Stimulated activated naive CD8-positive, alpha-beta T cell treated with anti-CD3 and anti-CD28 coated beads, Interleukin-15, Interleukin-2, amounts not matched to agents 100 U/mL and 50 U/mL, for 24 hours (primary cell): ENCODE measurements at regions not wholly inside any gene's neighbourhood (a gene's known extent, or its start where the extent isn't known, plus 50 kb on each side); places are given as distances from the start of the nearest gene placed in this dataset.
"Not testable (repeated sequence)": the region's sequence is repeated elsewhere in the genome, so short reads cannot be mapped to it uniquely, and the experiment has no call there.

Experiments
- ATAC-seq: fragments of 150-1000 bp; cut with Tn5 transposase; one replicate; pipeline ENCODE4 v1.10.0; 2021
- DNase-seq: peaks from one replicate; pipeline ENCODE4 v3.0.0; 2021

DNA sequence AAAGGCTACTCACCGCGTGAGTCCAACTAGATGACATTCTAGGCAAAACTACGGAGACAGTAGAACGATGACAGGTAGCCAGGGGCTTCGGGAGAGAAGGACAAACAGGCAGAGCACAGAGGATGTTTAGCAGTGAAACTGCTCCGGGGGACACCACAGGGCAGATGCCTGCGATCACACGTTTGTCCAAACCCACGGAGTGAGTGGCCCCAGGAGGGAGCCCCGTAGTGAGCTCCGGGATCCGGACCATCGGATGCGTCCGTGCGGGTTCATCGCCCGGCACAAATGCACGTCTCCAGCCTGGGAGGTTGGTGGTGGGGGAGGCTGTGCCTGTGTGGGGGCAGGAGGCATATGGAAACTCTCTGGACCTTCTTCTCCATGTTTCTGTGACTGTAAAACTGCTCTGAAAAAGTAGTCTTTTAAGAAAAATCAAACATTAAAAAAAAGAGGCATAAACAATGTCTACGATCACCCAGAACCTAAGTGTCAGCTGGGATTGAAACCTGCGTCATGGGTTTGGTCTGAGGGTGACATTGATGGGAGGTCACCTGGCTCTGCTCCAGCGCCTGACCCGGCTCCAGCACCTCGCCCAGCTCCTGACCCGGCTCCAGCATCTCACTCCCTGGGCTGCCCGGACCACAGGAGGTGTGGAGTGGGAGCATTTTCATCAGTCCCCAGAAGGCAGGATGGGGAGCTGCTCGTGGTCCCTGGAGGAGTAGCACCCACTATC, 83.0 kb upstream of the CTDP1 start:
- DNase-seq, result no peak

GRCh38 chr18:79597176-79597830, 82.3 kb upstream of the CTDP1 start:
- no peak for DNase-seq
- ATAC-seq, result no peak

More for the DNA sequence above, 83.0 kb upstream of the CTDP1 start:
- ATAC-seq, result no peak

GRCh38 chr18:79597831-79598632, 81.6 kb upstream of the CTDP1 start:
- DNase-seq (no peak), ATAC-seq (peak; percentile 32)

- ATAC-seq (no peak), DNase-seq (no peak)
These were observed 80.9 kb upstream of the CTDP1 start for GRCh38 chr18:79598633-79599175.

GRCh38 chr18:79599441-79599931, 80.1 kb upstream of the CTDP1 start:
- DNase-seq (no peak), ATAC-seq (no peak)

DNA sequence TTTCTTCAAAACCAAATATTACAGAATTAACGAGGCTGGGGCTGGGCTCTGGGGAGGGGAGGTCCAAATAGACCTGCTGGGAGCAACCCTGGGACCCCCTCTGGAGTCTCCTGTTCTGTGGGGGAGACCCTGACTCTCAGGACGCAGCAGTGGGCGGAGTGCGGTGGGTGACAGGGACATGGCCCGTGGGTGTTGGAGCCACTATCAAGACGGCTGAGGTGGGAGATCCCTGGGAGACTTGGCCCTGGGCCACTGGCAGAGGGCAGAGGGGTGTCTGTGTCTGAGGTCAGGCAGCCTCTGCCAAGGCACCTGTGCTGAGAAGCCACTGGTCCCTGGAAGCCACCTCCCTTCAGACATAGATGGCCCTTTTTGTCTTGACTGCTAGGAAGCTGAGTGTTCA, 79.5 kb upstream of the CTDP1 start:
- ATAC-seq (no peak), DNase-seq (no peak)

DNA sequence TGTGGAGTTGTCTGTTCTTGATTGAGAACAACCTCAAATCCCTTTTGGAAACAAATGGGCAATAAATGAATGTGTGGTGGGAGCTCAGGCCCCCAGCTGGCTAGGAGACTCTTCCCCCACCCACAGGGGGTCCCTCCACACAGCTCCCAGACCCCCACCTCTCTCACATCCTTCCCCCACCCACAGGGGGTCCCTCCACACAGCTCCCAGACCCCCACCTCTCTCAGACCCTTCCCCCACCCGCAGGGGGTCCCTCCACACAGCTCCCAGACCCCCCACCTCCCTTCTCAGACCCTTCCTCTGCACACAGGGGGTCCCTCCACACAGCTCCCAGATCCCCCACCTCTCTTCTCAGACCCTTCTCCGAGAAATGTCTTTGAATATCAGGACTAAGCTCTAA, 79.0 kb upstream of the CTDP1 start:
- ATAC-seq (no peak), DNase-seq (no peak)

GRCh38 chr18:79601234-79601633, 78.4 kb upstream of the CTDP1 start:
- ATAC-seq (no peak), DNase-seq (no peak)

GRCh38 chr18:79603321-79604204, 76.0 kb upstream of the CTDP1 start:
- DNase-seq (no peak), ATAC-seq (no peak)

- no peak for ATAC-seq
- DNase-seq, result no peak
These were observed 75.2 kb upstream of the CTDP1 start for GRCh38 chr18:79604205-79604912.

DNA sequence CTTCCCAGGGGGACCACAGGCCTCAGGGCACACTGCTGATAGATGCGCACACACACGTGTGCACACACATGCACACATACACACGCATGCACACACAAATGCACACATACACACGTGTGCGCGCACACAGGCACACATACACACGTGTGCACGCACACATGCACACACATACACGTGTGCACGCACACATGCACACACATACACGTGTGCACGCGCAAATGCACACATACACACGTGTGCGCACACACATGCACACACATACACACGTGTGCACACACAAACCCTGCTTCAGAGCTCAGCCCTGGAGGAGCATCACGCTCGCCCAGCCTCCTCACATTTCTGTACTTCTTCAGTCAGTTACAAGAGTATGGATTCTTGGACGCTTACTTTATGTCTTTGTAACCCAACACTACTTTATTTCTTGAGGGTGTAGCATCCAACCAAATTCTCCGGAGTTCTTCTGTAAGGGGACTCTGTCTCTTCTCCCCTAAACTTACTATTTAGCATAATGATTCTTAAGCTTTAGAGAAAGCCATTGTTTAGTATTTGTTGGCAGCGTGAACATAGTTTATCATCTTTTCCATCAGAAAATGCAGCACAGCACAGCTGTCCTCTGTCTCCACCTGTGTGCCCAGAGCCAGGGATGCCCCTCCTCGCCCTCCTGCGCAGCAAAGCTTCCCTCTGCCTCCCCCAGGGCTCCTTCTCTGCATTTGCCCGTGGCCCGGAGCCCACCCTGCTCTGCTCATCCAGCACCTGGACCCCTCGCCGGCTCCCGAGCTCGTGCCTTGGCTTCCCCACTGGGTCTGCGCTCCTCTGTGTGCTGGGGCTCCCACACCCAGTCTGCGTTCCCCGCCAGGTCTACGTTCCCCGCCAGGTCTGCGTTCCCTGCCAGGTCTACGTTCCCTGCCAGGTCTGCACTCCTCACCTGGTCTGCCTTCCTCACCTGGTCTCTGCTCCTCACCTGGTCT, 74.4 kb upstream of the CTDP1 start:
- ATAC-seq, result no peak
- no peak for DNase-seq

DNA sequence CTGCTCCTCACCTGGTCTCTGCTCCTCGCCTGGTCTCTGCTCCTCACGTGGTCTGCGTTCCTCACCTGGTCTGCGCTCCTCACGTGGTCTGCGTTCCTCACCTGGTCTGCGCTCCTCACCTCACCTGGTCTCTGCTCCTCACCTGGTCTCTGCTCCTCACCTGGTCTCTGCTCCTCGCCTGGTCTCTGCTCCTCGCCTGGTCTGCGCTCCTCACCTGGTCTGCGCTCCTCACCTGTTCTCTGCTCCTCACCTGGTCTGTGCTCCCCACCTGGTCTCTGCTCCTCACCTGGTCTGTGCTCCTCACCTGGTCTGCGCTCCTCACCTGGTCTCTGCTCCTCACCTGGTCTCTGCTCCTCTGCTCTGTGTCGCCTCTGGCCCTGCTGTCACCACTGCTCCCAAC, 73.5 kb upstream of the CTDP1 start:
- ATAC-seq, DNase-seq: not testable (repeated sequence)

DNA sequence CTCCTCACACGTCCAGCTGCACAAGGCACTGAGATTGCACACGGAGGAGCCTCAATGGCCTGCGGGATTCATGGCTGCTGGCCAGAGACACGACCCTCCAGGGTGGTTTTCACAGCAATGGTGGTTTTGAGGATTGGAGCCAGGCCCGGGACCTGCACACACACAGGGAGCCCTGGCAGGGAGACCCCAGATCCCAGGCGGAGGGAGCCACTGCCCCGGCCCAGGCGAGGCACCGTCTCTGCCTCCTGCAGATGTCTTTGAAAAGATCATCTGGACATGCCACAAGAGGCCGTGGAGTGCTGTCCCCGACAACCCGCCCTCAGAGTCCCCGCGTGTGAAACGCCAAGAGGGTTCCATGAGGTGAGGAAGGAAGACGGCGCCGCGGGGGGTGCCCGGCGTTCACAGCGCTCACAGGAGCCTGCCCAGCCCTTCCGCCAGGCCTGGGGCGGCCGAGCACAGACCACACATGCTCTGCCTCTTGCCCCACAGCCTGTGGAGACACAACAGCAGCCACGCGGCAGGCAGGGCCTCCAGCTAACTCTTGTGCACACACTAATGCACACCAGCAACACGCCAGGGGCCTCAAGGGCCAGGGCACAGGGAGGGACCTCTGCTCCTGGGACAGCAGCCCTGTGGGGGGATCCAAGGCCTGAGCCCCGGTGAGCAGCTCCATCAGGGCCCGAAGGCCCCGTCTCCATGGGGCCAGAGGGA, 72.8 kb upstream of the CTDP1 start:
- DNase-seq (no peak), ATAC-seq (no peak)

DNA sequence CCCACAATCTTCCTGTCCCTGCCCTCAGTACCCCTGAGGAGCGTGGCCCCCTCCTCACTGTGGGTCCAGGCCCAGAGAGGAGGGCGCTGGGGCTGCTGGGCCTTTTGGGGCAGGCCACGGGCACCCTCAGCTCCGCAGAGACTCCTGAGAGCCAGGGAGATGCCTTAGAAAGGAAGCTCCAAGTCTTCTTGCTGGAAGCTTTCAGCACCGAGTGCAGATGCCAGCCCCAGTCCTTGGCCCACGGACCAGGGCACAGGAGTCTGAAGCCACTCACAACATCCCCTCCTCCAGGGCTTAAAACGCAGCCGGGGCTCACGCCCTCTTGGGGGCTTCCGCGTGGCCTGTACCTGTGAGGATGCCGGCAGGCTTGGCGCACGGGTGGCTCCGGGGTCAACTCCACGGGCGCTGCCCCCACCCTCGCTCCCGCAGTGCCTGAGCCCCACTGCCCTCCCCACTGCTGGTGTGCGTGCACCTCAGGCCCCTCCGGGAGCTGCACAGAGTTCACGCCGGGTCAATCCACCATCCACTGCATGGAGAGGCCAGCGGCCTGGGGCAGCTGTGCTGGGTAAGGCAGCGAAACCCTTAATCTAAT, 72.1 kb upstream of the CTDP1 start:
- DNase-seq (no peak), ATAC-seq (no peak)

- no peak for DNase-seq
- no peak for ATAC-seq
These were observed 71.5 kb upstream of the CTDP1 start for GRCh38 chr18:79608069-79608468.

DNA sequence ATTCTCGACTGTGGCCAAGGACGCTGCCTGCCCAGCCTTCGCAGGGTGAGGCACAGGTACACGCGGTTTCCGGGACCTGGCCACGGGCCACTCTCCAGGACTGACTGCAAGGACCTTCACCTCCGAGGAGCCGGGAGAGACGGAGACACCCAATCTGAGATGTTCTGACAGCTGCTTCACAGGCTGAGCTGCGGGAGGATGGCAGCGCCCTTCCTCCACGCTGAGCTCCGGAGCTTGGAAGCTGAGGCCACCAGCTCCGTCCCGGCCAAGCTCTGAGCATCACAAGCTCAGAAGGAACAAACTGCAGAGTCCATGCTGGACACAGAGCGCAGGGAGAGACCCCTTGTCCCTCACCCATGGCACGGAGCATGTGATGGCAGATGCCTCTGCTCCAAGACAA, 71.1 kb upstream of the CTDP1 start:
- no peak for DNase-seq
- no peak for ATAC-seq

DNA sequence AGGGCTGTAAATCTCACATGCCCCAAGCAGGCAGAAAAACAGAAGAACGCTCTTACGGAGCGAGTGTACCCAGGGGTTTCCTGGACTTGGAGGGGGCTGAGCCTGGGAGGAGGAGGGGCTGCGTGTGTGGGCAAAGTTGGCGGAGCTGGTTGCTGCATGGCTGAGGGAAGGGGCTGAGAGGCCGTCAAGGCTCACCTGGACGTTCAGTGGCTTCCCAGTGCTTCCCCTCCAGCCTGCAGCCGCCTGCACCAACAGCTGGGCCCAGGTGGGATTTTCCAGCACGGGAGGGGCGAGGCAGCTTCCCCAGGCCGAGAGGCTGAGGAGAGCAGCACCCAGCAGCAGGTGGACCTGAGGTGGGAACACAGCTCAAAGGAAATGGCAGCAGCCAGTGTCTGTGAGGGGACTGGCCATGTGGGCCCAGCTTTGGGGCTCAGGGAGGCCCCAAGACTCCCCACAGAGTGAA, 70.6 kb upstream of the CTDP1 start:
- ATAC-seq, result no peak
- DNase-seq, result no peak

- ATAC-seq (no peak), DNase-seq (no peak)
These were observed 69.7 kb upstream of the CTDP1 start for GRCh38 chr18:79609841-79610281.
